CD4-positive, alpha-beta T cell (primary cell): ENCODE measurements at regions not wholly inside any gene's neighbourhood (a gene's known extent, or its start where the extent isn't known, plus 50 kb on each side); places are given as distances from the start of the nearest gene placed in this dataset.
"Not testable (repeated sequence)": the region's sequence is repeated elsewhere in the genome, so short reads cannot be mapped to it uniquely, and the experiment has no call there.

Experiments
- ATAC-seq: fragments of 200-7000 bp; cut with Tn5 transposase; one replicate; pipeline ENCODE4 v1.10.0; 2022; ENCODE audit warnings: mild to moderate bottlenecking; ENCODE audit not compliant: poor library complexity
- CTCF ChIA-PET: fragments of 350-600 bp; sonication (Branson Sonifier 250); formaldehyde crosslinking; loops from one replicate; lab custom pipeline; 2021; ENCODE audit warnings: antibody characterized with exemption, inconsistent platforms; lab: Charles Lee
- POLR2A ChIA-PET: fragments of 350-600 bp; sonication (Branson Sonifier 250); formaldehyde crosslinking; loops from one replicate; lab custom pipeline; 2021; ENCODE audit warnings: antibody characterized with exemption, inconsistent platforms; lab: Charles Lee
- DNase-seq, 14 experiments: peaks; one replicate each; pipeline ENCODE4 v3.0.0-alpha.2; 2013 to 2020; ENCODE audit warnings: mixed read lengths in 2 of 14
- H3K27ac ChIP-seq, 2 donors: one replicate each; pipeline versions ENCODE4 v1.5.1 to v1.7.0; 2013; ENCODE audit warnings: low read length in 2 of 2, low read depth in 1 of 2, mild to moderate bottlenecking in 1 of 2
- H3K27me3 ChIP-seq, 2 experiments: 1 replicate in 1 of 2; 2 replicates in 1 of 2; pipeline versions ENCODE4 v1.6.1 to v1.7.0; 2013; ENCODE audit warnings: low read length in 2 of 2, control low read depth in 1 of 2, mild to moderate bottlenecking in 1 of 2, moderate library complexity in 1 of 2; ENCODE audit not compliant: insufficient read depth in 2 of 2, control insufficient read depth in 1 of 2
- H3K36me3 ChIP-seq: one replicate; pipeline ENCODE4 v1.6.1; 2013; ENCODE audit warnings: low read length, control low read depth; ENCODE audit not compliant: insufficient read depth
- H3K4me1 ChIP-seq: one replicate; pipeline ENCODE4 v1.6.1; 2013; ENCODE audit warnings: low read length, control low read depth; ENCODE audit not compliant: insufficient read depth
- H3K4me3 ChIP-seq: one replicate; pipeline ENCODE4 v1.5.1; 2013; ENCODE audit warnings: mild to moderate bottlenecking, low read length, moderate library complexity
- H3K9me3 ChIP-seq, 2 experiments: 1 replicate in 1 of 2; 2 replicates in 1 of 2; pipeline versions ENCODE4 v1.6.1 to v1.7.0; 2013; ENCODE audit warnings: low read length in 2 of 2, mild to moderate bottlenecking in 2 of 2, control low read depth in 1 of 2, moderate library complexity in 1 of 2; ENCODE audit not compliant: control insufficient read depth in 1 of 2, insufficient read depth in 1 of 2
- H3K27ac Mint-ChIP-seq: one replicate; pipeline ENCODE4 v1.8.0; 2020; ENCODE audit warnings: mixed read lengths
- H3K27me3 Mint-ChIP-seq: one replicate; pipeline ENCODE4 v1.8.0; 2021; ENCODE audit warnings: mixed read lengths
- H3K36me3 Mint-ChIP-seq: one replicate; pipeline ENCODE4 v1.8.0; 2021; ENCODE audit warnings: low read depth, mixed read lengths
- H3K4me1 Mint-ChIP-seq: one replicate; pipeline ENCODE4 v1.8.0; 2021; ENCODE audit warnings: low read depth, mixed read lengths
- H3K4me3 Mint-ChIP-seq: one replicate; pipeline ENCODE4 v1.8.0; 2020; ENCODE audit warnings: mild to moderate bottlenecking, mixed read lengths
- H3K9me3 Mint-ChIP-seq: one replicate; pipeline ENCODE4 v1.8.0; 2020; ENCODE audit warnings: mixed read lengths
- CTCF ChIP-seq: fragments of 200-600 bp; IDR thresholded peaks from one replicate; pipeline ENCODE4 v1.8.0; 2022; ENCODE audit warnings: antibody characterized with exemption, mild to moderate bottlenecking
- intact Hi-C, 2 experiments: fragments of 100-400 bp; cut with DNase I in 1 of 2; cut with micrococcal nuclease in 1 of 2; formaldehyde crosslinking; loops; one replicate each; pipeline versions ENCODE4 v1.15.1 to v1.9.0; 2023 to 2025; cut with DNase I, micrococcal nuclease

- ChIA-PET CTCF (no interaction called here), POLR2A (no interaction called here)
- no peak for DNase-seq
- H3K27ac ChIP-seq = no peak overlapping the region
- Mint-ChIP-seq H3K36me3 (no peaks in the 10 kb centered on the region), H3K27ac (no peak overlapping the region), H3K4me1 (no peaks in the 10 kb centered on the region), H3K27me3 (no peaks in the 10 kb centered on the region), H3K4me3 (no peak overlapping the region), H3K9me3 (peaks cover 21% of the 10 kb centered on the region)
- no peak overlapping the region for H3K4me3 ChIP-seq
- intact Hi-C loops = no loop called here
- TF ChIP-seq CTCF = no peak
- peaks cover 0 to 5% of the 10 kb centered on the region in 2 experiments for H3K9me3 ChIP-seq
- no peaks in the 10 kb centered on the region for H3K27me3 ChIP-seq
- ATAC-seq = no peak
- H3K36me3 ChIP-seq = no peaks in the 10 kb centered on the region
- H3K4me1 ChIP-seq = no peaks in the 10 kb centered on the region
Observed at GRCh38 chr4:181890911-181891310, 352.3 kb upstream of the TENM3 start.

GRCh38 chr4:181896614-181897013 lies 346.6 kb upstream of the TENM3 start:
- DNase-seq (no peak), ATAC-seq (no peak)
- H3K27ac ChIP-seq = no peak overlapping the region
- POLR2A ChIA-PET = no interaction called here
- no peaks in the 10 kb centered on the region for H3K4me1 Mint-ChIP-seq
- no peaks in the 10 kb centered on the region for H3K9me3 ChIP-seq
- no peak overlapping the region for H3K27ac Mint-ChIP-seq
- H3K4me1 ChIP-seq = no peaks in the 10 kb centered on the region
- intact Hi-C loops = no loop called here
- TF ChIP-seq CTCF = no peak
- no peaks in the 10 kb centered on the region for H3K27me3 ChIP-seq
- no peaks in the 10 kb centered on the region for H3K27me3 Mint-ChIP-seq
- H3K4me3 Mint-ChIP-seq = no peak overlapping the region
- no peaks in the 10 kb centered on the region for H3K36me3 Mint-ChIP-seq
- CTCF ChIA-PET = no interaction called here
- H3K9me3 Mint-ChIP-seq = peaks cover 21% of the 10 kb centered on the region
- no peak overlapping the region for H3K4me3 ChIP-seq
- H3K36me3 ChIP-seq = no peaks in the 10 kb centered on the region

- Histone ChIP-seq H3K4me3 (no peak overlapping the region), H3K27ac (no peak overlapping the region), H3K4me1 (no peaks in the 10 kb centered on the region), H3K27me3 (no peaks in the 10 kb centered on the region), H3K9me3 (no peaks in the 10 kb centered on the region), H3K36me3 (no peaks in the 10 kb centered on the region)
- Mint-ChIP-seq H3K4me3 (no peak overlapping the region), H3K36me3 (no peaks in the 10 kb centered on the region), H3K4me1 (no peaks in the 10 kb centered on the region), H3K9me3 (peaks cover 22% of the 10 kb centered on the region), H3K27me3 (no peaks in the 10 kb centered on the region), H3K27ac (no peak overlapping the region)
- TF ChIP-seq CTCF = no peak
- POLR2A ChIA-PET = no interaction called here
- no peak for ATAC-seq
- CTCF ChIA-PET = no interaction called here
- no peak for DNase-seq
- intact Hi-C loops = no loop called here
Observed at GRCh38 chr4:181897935-181898334, 345.3 kb upstream of the TENM3 start.

- H3K4me1 ChIP-seq, H3K9me3 ChIP-seq, H3K27me3 Mint-ChIP-seq, H3K36me3 Mint-ChIP-seq, H3K36me3 ChIP-seq, H3K27ac ChIP-seq, DNase-seq, H3K27me3 ChIP-seq, CTCF ChIA-PET, H3K4me3 ChIP-seq, POLR2A ChIA-PET, intact Hi-C loops, H3K4me1 Mint-ChIP-seq, ATAC-seq, H3K27ac Mint-ChIP-seq, H3K4me3 Mint-ChIP-seq: not testable (repeated sequence)
- peaks cover 15% of the 10 kb centered on the region for H3K9me3 Mint-ChIP-seq
Observed at GRCh38 chr4:181902404-181902803, 340.8 kb upstream of the TENM3 start.
